RWPE1 (cell line): ENCODE measurements at regions not wholly inside any gene's neighbourhood (a gene's known extent, or its start where the extent isn't known, plus 50 kb on each side); places are given as distances from the start of the nearest gene placed in this dataset.

Experiments used
- CTCF ChIA-PET: fragments of 350-600 bp; sonication (Branson Sonifier 250); formaldehyde crosslinking; extraction: SDS; loops from one replicate; lab custom pipeline; 2021; lab: Yijun Ruan, JAX
- POLR2A ChIA-PET: fragments of 400-600 bp; formaldehyde crosslinking; extraction: SDS; loops from one replicate; lab custom pipeline; 2020; ENCODE audit warnings: antibody characterized with exemption; ENCODE audit not compliant: low non-redundant PET; lab: Yijun Ruan, JAX
- DNase-seq: peaks from one replicate; pipeline ENCODE4 v3.0.0; 2012; ENCODE audit warnings: low spot score
- H3K27ac ChIP-seq: fragments of 450-650 bp; 2 replicates; pipeline ENCODE4 v1.5.1; 2017
- TF ChIP-seq, protein P1 (sequence below): fragments of 450-650 bp; conservative IDR thresholded peaks from 2 replicates; pipeline ENCODE4 v1.5.1; 2017; ENCODE audit warnings: low read depth, mild to moderate bottlenecking

GRCh38 chr12:19065223-19065622, 64.3 kb upstream of the PLEKHA5 start:
- ChIA-PET CTCF (interaction anchor here (0.6 kb wide), 1 partner anchor 86 kb away, joined by 3 read pairs; no protein-coding TSS in a partner anchor), POLR2A (no interaction called here)
- DNase-seq, result no peak
- H3K27ac ChIP-seq, result no peak overlapping the region
- TF ChIP-seq, protein P1, sequence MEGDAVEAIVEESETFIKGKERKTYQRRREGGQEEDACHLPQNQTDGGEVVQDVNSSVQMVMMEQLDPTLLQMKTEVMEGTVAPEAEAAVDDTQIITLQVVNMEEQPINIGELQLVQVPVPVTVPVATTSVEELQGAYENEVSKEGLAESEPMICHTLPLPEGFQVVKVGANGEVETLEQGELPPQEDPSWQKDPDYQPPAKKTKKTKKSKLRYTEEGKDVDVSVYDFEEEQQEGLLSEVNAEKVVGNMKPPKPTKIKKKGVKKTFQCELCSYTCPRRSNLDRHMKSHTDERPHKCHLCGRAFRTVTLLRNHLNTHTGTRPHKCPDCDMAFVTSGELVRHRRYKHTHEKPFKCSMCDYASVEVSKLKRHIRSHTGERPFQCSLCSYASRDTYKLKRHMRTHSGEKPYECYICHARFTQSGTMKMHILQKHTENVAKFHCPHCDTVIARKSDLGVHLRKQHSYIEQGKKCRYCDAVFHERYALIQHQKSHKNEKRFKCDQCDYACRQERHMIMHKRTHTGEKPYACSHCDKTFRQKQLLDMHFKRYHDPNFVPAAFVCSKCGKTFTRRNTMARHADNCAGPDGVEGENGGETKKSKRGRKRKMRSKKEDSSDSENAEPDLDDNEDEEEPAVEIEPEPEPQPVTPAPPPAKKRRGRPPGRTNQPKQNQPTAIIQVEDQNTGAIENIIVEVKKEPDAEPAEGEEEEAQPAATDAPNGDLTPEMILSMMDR, result no peak

DNA sequence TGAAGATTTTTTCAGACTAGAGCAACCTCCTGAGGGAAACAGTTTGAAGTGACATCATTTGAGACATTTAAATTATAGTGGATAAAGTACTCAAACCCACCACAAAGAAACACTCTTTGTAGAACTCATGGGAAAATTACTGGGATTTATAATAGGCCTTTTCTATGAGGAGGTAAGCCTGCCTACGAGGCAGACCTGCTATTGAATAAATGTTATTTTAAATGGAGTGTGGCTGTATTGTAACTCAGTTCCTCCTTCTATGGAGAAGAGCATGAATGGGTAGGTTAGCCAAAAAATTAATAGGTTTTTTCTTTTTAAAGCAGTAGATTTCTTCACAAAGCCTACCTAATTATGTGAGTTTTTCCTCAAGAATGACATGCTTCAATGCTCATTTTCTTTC, 63.7 kb upstream of the PLEKHA5 start:
- POLR2A ChIA-PET, result no interaction called here
- CTCF ChIA-PET, result no interaction called here
- no peak overlapping the region for H3K27ac ChIP-seq
- TF ChIP-seq, protein P1, result no peak
- no peak for DNase-seq

- TF ChIP-seq, protein P1, result no peak
- ChIA-PET POLR2A (no interaction called here), CTCF (no interaction called here)
- DNase-seq, result no peak
- no peak overlapping the region for H3K27ac ChIP-seq
Measured at GRCh38 chr12:19066475-19067001, 63.0 kb upstream of the PLEKHA5 start.

DNA sequence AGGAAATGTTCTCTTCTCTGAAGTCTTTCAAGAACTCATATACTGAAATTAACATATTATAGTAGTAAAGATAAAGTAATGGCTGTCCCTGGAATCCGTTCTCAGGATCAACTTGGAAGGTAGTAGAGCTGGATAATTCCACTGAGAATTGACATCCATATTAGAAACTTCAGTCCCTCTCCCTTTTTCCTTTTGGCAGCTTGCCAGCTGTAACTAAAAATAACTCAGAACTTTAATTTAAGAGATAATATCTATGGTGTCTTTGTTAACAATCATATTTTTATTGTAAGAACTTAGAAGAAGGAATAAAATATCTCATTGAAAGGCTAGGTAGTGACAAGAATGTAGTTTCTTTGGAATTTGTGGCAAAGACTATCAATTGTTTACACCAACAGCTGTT, 61.4 kb upstream of the PLEKHA5 start:
- DNase-seq, result no peak
- no peak overlapping the region for H3K27ac ChIP-seq
- ChIA-PET POLR2A (no interaction called here), CTCF (interaction anchor here (0.7 kb wide), 2 partner anchors 60 to 598 kb away, joined by 3 read pairs; no protein-coding TSS in a partner anchor)
- TF ChIP-seq, protein P1, result no peak

DNA sequence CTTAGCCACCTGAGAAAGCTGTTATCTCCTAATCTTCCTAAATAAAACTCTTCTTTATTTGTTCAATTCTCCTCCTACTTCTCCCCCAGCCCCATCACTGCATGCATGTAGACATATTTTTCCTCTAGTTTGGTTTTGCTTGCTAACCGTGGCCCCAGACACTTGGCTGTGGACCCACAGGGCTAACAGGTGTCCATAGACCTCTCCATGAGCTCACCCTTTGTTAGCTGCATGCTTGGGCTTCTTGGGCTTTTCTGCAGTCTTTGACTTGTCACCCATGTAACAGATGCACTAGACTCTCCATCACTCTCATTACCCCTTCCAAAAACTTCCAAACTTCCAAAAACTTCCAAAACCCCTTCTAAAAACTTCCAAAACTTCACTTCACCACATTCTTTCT, 59.2 kb upstream of the PLEKHA5 start:
- DNase-seq, result no peak
- CTCF ChIA-PET, result interaction anchor here (0.6 kb wide), 1 partner anchor 104 kb away, joined by 3 read pairs; no protein-coding TSS in a partner anchor
- H3K27ac ChIP-seq, result no peak overlapping the region
- TF ChIP-seq, protein P1, result no peak
- POLR2A ChIA-PET, result no interaction called here

DNA sequence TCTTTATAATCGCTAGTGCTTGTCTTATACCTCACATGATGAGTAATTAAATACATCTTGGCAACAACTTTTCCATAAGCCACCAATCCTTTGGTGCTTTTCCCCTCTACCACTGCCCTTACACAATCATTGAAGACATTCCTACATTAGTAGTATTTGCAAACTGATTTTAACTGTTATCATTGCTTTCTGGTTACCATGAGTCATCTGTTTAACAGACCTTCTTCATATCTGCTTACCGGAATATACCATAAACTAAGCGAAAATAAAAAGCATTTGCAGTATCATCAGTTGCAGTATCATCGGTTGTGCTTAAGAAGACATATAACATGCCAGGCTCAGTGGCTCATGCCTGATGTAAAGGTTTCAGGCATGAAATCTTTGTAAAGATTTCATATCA, 54.8 kb upstream of the PLEKHA5 start:
- H3K27ac ChIP-seq, result no peak overlapping the region
- no peak for DNase-seq
- ChIA-PET CTCF (no interaction called here), POLR2A (no interaction called here)
- TF ChIP-seq, protein P1, result no peak
